ENCODE measurements at regions not wholly inside any gene's neighbourhood (a gene's known extent, or its start where the extent isn't known, plus 50 kb on each side); places are given as distances from the start of the nearest gene placed in this dataset.
"Not testable (repeated sequence)": the region's sequence is repeated elsewhere in the genome, so short reads cannot be mapped to it uniquely, and the experiment has no call there.

- no peak for DNase-seq
- ATAC-seq, result no peak
These were observed 946.0 kb downstream of the IGSF11 start for GRCh38 chr3:118088696-118089095.

- ATAC-seq (no peak), DNase-seq (no peak)
These were observed 945.1 kb downstream of the IGSF11 start for GRCh38 chr3:118089563-118089962.

GRCh38 chr3:118097226-118097625 lies 937.4 kb downstream of the IGSF11 start:
- DNase-seq (no peak), ATAC-seq (no peak)

GRCh38 chr3:118097660-118098059 lies 937.0 kb downstream of the IGSF11 start:
- no peak for DNase-seq

GRCh38 chr3:118098827-118099226 lies 935.8 kb downstream of the IGSF11 start:
- no peak for ATAC-seq
- no peak for DNase-seq

More at GRCh38 chr3:118097660-118098059, 937.0 kb downstream of the IGSF11 start:
- no peak for ATAC-seq

- no peak for DNase-seq
- ATAC-seq, result no peak
These were observed 932.8 kb downstream of the IGSF11 start for GRCh38 chr3:118101891-118102290.

GRCh38 chr3:118102737-118103136 lies 931.9 kb downstream of the IGSF11 start:
- no peak for DNase-seq
- ATAC-seq, result no peak

- DNase-seq (no peak), ATAC-seq (no peak)
These were observed 926.4 kb downstream of the IGSF11 start for GRCh38 chr3:118108201-118108600.

- ATAC-seq (no peak), DNase-seq (no peak)
These were observed 925.9 kb downstream of the IGSF11 start for GRCh38 chr3:118108769-118109168.

GRCh38 chr3:118110211-118110610 lies 924.4 kb downstream of the IGSF11 start:
- ATAC-seq, result no peak
- DNase-seq, result no peak

- DNase-seq (no peak), ATAC-seq (no peak)
These were observed 917.7 kb downstream of the IGSF11 start for GRCh38 chr3:118116991-118117390.

GRCh38 chr3:118126751-118127150 lies 907.9 kb downstream of the IGSF11 start:
- no peak for ATAC-seq
- DNase-seq, result no peak

GRCh38 chr3:118127992-118128391 lies 906.7 kb downstream of the IGSF11 start:
- ATAC-seq (no peak), DNase-seq (no peak)

GRCh38 chr3:118128886-118129285 lies 905.8 kb downstream of the IGSF11 start:
- DNase-seq, result no peak
- ATAC-seq, result no peak

GRCh38 chr3:118137778-118138177 lies 896.9 kb downstream of the IGSF11 start:
- ATAC-seq (no peak), DNase-seq (no peak)

GRCh38 chr3:118144919-118145318 lies 889.7 kb downstream of the IGSF11 start:
- no peak for ATAC-seq
- DNase-seq, result no peak

GRCh38 chr3:118146658-118147375 lies 887.8 kb downstream of the IGSF11 start:
- ATAC-seq (no peak), DNase-seq (no peak)

GRCh38 chr3:118151164-118151563 lies 883.5 kb downstream of the IGSF11 start:
- DNase-seq (no peak), ATAC-seq (no peak)

GRCh38 chr3:118162627-118163588 lies 871.7 kb downstream of the IGSF11 start:
- DNase-seq, ATAC-seq: not testable (repeated sequence)

GRCh38 chr3:118165413-118165812 lies 869.2 kb downstream of the IGSF11 start:
- ATAC-seq, result no peak
- no peak for DNase-seq

GRCh38 chr3:118167571-118167970 lies 867.1 kb downstream of the IGSF11 start:
- ATAC-seq, result no peak
- no peak for DNase-seq

- DNase-seq (no peak), ATAC-seq (no peak)
These were observed 866.5 kb downstream of the IGSF11 start for GRCh38 chr3:118168175-118168574.

- ATAC-seq (no peak), DNase-seq (no peak)
These were observed 863.3 kb downstream of the IGSF11 start for GRCh38 chr3:118171236-118171852.
